SK-N-SH (cell line): ENCODE measurements at regions not wholly inside any gene's neighbourhood (a gene's known extent, or its start where the extent isn't known, plus 50 kb on each side); places are given as distances from the start of the nearest gene placed in this dataset.

ENCODE experiments used
- CTCF ChIP-seq: fragments of 200-600 bp; sonication (generic); IDR thresholded peaks from 2 replicates; pipeline ENCODE4 v1.6.1; 2017; ENCODE audit warnings: antibody characterized with exemption, mild to moderate bottlenecking, moderate library complexity
- EP300 ChIP-seq, 2 experiments: IDR thresholded peaks; 2 replicates each; pipeline versions ENCODE4 v1.4.0 to v1.6.1; 2012; ENCODE audit warnings: borderline replicate concordance in 1 of 2, low read depth in 1 of 2, low read length in 1 of 2
- EZH2phosphoT487 ChIP-seq: fragments of 200-600 bp; sonication (generic); IDR thresholded peaks from 2 replicates; pipeline ENCODE4 v1.6.1; 2017; ENCODE audit warnings: low read depth, mixed run types, mild to moderate bottlenecking, antibody characterized with exemption, moderate library complexity, borderline replicate concordance
- GABPA ChIP-seq: IDR thresholded peaks from 2 replicates; pipeline ENCODE4 v1.4.0; 2012; ENCODE audit warnings: low read depth, mild to moderate bottlenecking
- MXI1 ChIP-seq: IDR thresholded peaks from 2 replicates; pipeline ENCODE4 v1.6.1; 2012; ENCODE audit warnings: mild to moderate bottlenecking, low read depth, low read length, improper control_type of control experiment
- POLR2AphosphoS5 ChIP-seq: IDR thresholded peaks from 2 replicates; pipeline ENCODE4 v1.6.1; 2012; ENCODE audit warnings: low read depth, low read length
- RXRA ChIP-seq: IDR thresholded peaks from 2 replicates; pipeline ENCODE4 v1.4.0; 2012; ENCODE audit warnings: low read depth, mild to moderate bottlenecking, borderline replicate concordance
- SIN3A ChIP-seq: IDR thresholded peaks from 2 replicates; pipeline ENCODE4 v1.6.1; 2012; ENCODE audit warnings: low read depth, mild to moderate bottlenecking, low read length, moderate library complexity, borderline replicate concordance
- TEAD4 ChIP-seq: IDR thresholded peaks from 2 replicates; pipeline ENCODE4 v1.4.0; 2012; ENCODE audit warnings: mild to moderate bottlenecking, borderline replicate concordance; ENCODE audit not compliant: insufficient read depth
- YY1 ChIP-seq: IDR thresholded peaks from 2 replicates; pipeline ENCODE4 v1.4.0; 2012; ENCODE audit warnings: low read depth, mild to moderate bottlenecking
- TF ChIP-seq, protein P1 (sequence below): IDR thresholded peaks from 2 replicates; pipeline ENCODE4; 2012

DNA sequence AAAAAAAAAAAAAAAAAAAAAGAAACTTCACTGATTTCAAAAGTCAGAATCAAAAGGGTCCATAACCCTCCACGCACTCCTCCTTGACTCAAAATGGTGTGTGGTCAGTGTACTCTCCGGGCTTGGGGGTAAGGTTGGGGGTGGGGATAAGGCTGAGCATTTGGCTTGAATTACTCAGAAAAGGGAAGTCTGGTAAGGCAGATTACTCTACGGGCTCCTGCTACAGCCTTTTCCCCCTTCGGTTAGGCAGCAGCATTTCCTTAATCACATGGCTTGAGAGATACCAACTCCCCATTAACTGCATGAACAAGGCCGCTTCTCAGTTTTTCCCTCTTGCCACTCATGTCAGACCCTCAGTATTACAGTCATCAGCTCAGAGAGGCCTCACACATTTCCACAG, 135.4 kb upstream of the DUSP21 start:
- TF ChIP-seq EP300 (IDR thresholded peaks at IDR 0.05; ENCODE audit: borderline replicate concordance in 1 of 2, low read depth in 1 of 2, low read length in 1 of 2), result no peak
- no peak for TF ChIP-seq CTCF
- no peak for TF ChIP-seq POLR2AphosphoS5
- TF ChIP-seq GABPA, result no peak
- TF ChIP-seq MXI1, result no peak
- TF ChIP-seq RXRA, result no peak
- TF ChIP-seq, protein P1, sequence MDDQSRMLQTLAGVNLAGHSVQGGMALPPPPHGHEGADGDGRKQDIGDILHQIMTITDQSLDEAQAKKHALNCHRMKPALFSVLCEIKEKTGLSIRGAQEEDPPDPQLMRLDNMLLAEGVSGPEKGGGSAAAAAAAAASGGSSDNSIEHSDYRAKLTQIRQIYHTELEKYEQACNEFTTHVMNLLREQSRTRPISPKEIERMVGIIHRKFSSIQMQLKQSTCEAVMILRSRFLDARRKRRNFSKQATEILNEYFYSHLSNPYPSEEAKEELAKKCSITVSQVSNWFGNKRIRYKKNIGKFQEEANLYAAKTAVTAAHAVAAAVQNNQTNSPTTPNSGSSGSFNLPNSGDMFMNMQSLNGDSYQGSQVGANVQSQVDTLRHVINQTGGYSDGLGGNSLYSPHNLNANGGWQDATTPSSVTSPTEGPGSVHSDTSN, result no peak
- TF ChIP-seq TEAD4, result no peak
- TF ChIP-seq YY1, result no peak
- no peak for TF ChIP-seq SIN3A
- TF ChIP-seq EZH2phosphoT487, result no peak
